ENCODE measurements at regions not wholly inside any gene's neighbourhood (a gene's known extent, or its start where the extent isn't known, plus 50 kb on each side); places are given as distances from the start of the nearest gene placed in this dataset.
A peak's percentile ranks its signal among the peaks of the same experiment; 100 is the strongest.

DNA sequence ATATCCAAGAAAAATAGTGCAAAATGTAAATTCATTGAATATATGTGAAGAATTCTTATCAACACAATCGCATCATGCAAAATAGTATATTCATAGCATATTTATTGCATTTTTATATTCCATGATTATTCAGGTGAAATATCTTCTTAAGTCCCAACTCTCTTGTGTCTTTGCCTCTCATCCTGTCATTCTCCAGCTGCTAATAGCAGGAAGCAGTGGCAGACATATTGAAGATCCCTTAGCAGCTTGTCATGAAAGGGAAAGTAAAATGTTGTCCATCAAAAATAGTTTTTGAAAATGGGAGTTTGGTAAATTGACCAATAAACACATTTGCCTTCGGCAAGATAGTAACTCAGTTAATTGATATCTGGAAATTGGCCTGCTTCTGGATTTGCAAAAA is 265.3 kb upstream of the TGFBR2 start:
- no peak for DNase-seq

DNA sequence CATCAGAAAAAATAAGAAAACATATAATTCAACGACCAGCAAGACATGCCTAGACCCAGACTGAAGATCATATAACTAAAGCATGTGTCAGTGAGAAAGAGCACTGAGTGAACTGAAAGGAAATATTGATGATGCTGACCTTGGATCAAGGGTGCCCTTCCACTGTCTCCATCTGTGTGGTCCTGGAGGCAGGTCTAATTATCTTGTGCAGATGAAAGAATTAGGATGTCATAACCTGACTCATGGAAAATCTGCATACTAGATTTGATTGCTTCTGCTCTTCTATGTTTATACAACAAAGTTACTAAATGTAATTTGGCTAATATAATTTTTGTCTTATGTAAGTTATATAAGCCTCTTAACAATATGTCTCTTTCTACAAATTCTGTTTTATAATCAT is 264.6 kb upstream of the TGFBR2 start:
- DNase-seq: no peak

DNA sequence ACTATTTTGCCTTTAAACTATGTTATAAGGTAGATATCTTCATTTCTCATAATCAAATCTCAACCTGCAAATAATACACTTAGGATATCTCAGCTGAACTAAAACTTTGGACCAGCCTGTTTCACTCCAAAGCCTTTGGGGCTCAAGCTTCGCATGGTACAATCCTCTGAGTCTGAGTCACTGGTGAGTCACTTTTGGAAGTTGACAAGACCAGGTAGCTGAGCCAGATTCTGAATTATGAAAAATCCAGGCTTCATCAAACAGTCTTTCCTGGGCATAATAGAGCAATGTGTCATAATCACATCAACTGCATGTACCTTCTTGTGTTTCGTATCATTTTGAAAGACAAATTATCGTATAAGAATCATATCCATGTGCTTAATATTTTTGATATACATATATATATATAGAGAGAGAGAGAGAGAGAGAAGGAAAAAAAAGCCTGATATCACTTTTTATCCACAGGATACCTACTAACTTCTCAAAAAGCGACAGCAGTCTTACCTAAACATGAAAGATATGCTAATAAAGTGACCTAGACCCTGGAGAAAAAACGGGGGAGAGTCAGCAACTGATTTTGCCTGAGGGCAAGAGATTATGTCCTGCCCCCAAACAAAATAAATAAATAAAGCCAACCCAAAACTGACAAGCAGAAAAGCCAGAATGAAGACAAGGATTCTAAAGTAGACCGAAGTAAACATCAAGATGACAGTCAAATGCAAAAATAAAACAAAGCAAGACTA is 263.9 kb upstream of the TGFBR2 start:
- DNase-seq: no peak

DNA sequence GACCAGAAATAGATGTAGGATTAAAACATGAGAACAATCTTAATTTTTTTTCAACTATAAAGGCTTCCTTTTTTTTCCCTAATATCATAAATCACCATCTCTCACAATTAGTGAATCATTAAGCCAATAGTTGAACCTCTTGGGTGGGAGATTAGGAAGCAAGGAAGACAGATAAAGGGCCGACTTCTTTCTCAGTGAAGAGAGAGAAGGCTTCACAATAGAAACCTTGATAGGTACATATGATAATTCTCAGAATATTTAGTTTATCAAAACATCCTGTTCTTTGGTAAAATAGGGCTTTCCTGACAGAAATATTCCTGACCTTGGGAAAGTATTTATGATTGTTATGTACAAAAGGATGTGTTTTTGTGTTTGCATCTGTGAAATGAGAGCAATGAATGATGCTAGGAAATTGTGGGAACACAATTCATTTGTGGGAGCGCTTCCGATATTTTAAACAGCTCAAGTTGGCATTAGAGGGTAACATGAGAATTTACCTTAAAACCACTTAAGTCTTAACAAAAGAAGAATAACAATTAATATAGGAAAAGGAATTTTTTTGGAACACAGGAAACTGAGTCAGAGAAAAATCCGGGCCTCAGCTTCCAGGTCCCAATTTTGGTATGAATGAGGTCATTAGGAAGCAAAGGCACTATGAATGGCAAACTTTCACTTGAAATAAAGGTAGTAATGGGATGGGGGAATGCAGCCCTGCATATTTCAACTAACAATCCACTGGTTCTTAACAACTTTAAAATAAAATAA is 263.2 kb upstream of the TGFBR2 start:
- no peak for DNase-seq

DNA sequence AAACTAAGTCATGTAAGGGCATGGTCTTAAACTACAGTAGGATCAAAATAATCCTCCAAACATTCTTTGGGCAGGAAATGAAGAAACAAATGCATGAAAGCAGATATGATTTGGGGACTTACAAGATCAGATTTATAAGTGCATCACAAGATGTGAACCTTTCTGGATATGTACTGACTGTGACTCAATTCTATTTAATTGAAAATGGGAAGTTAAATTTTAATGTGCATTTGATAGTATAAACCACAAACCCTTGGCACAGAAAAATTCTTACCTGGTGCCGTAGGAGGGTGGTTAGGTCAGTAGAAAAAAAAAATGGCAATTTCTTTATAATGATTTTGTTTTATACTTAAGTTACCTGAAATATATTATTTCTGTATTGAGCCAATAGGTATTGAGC is 262.5 kb upstream of the TGFBR2 start:
- DNase-seq: no peak

DNA sequence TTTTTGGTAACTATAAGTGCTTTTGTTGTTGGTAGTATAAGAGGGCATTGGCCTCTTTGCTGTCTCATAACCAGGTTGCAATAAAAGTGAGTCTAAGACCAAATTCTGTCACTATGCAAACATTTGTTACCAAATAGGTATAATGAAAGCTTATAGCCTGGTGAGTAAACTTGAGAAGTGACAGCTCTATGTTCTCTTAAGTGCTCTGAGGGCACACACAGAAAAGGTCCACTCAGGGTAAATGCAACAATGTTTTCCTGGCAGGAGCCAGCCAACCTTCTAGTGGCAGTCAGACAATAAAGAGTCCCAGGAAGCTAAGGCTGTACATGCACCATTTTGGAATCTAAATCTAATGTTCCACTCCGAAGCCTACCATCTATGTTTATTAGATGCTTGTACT is 262.1 kb upstream of the TGFBR2 start:
- DNase-seq: no peak

DNA sequence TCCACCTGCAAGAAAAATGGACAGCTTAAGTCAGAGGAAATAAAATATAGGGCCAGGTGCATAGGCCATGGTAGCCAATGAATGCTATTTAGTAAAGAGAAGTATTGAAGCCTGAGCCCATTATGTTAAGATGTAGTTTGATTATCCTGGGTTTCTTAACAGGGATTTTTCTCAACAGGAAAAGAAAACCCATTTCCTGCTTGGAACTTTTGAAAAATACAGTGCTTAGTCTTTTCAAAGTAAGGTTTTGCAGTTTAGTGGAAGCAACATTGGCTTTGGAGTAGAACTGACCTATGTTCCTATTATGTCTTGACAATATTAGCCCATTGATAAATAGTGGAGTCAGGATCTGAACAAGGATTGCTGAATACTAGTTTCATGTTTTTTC is 259.5 kb upstream of the TGFBR2 start:
- no peak for DNase-seq

DNA sequence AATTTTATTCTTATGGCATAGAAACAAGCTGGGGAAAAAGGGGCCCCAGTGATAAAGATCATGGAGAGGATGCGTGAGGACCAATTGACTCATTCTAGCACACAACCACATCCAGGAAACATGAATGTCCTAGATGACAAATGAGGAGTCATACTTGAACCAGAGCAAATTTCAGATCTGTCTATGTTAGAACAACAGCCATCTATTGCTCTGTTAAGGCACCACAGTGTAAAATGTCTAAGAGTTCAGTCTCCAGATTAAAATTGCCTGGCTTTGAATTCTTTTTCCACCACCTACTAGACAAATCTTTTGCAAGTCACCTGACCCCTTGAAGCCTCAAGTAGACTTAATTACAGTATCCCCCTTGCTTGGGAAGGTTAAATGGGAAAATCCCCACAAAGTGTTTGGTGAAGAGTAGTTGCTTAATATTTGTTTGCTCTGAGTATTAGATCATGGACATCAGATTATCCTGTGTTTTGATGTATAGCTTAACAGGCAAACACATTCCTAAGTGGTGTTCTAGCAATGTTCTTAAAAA is 258.7 kb upstream of the TGFBR2 start:
- DNase-seq: no peak

DNA sequence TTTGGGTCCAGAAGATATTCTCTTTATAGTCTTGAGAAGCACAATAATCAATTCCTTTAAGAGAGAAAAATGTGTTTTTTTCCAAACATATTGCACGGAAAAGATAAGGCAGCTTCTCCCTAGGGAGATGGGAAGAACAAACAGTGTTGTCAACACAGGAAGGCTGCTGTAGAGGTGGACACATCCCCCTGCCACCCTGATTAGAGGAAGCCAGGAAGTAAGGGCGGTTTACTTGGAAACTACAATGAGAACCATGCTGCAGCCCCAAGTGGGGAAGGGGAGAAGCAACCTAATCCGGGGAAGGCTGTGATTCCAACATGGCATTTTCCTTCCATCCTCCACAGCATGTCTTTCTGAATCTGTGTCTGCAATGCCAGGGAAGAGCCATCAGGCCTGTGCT is 256.9 kb upstream of the TGFBR2 start:
- no peak for DNase-seq

DNA sequence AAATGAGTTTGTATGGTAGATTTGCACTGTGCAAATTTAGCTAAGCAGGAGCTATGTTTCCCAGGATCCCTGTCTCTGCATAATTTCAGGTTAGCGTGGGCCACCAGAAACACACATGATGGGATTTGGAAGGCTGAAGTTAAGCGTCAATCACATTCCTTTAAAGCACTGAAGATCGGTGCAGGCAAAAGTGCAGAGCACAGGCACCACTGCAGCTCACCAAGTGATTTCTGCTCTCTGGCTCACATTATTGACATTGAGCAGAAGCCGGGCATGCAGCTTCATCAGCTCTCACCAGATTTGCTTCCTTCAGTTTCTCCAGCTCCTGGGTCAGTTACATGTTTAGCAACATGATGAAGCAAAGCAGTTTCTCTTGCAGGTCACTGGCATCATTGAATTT is 256.4 kb upstream of the TGFBR2 start:
- DNase-seq: no peak

DNA sequence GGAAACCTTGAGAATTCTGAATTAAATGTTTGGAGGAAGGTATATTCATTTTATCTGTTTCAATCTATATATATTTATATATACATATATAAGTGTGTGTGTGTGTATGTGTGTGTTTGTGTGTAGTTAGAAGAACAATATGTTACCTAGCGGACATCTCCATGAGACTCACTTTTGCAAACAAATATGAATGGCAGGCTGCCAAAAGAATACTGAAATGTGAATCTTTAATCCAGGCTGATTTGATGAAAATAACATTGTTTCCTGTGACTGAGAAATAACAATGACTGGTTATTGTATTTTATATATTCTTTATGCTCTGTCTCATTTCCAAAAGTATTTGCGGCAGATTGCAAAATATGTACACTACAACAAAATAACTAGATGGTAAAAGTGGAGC is 255.5 kb upstream of the TGFBR2 start:
- no peak for DNase-seq

DNA sequence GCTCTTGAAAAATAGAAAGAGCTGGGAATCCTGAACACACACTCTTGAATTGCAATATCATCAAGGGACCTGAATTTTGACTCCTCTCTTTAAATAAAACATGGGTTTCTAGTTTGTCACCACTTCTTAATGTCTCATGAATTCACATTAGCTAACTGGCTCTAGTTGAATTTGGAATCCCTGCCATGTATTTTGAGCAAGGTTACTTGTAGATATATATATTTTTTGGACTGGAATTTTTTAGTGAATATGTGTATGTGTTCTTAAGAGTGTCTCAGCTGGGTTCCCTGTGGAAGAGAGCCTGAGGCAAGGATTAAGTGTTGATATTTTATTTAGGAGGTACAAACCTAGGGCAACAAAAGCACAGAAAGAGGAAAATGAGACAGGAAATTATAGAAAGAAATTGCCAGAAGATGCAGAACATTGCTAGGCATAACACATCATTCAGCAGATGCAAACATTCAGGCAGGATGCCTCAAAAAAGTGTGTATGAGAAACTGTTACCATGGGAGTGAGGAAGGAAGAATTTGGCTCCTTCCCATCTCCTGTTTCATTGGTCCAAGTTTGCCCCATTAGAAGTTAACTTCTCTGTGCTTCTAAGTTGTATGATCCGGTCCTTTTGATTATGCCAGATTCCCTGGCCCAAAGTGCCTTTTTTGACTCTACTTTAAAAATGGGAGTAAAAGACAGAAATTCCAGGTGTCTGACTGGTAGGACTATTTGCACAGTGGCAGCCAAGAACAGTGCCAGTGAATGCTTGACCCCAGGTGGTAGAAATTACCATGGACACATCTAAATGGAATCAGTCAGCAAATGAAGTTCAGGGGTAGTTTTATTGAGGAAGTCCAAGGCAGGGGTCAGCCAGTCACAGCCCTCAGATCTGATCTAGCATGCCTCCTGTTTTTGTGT is 253.7 kb upstream of the TGFBR2 start:
- DNase-seq: no peak

DNA sequence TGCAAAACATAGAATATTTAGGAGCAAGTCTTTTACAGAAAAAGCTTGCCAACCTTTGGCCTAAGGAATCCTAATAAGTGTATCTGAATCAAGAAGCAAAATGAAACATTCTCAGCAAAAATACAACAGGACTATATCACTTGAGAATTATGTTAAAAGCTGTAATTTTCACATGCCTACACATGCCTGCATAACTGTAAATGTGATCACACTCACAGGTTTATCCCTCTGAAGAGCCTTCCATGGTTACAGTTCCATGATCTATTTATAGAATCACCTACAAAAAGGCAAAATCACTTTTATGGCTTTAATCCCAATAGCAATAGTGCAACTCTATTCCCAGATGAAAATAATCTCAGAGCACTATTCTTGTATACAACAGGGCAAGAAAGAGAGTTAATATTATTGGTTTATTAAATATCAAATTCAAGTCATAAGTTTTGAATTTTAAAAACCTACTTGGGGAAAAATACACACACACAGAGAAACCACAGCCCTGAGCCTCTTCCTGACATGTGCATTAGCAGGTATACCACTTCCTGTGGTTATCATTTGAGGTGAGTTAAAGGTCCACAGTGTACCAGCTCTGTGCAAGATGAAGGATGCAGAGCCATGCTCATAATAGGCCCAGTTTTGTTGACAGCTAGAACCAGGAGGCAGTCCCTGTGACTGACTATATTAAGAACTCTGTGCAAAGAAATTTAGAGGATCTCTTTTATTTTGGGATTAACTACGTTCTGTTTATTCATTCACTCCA is 252.5 kb upstream of the TGFBR2 start:
- DNase-seq: peak; percentile 82

DNA sequence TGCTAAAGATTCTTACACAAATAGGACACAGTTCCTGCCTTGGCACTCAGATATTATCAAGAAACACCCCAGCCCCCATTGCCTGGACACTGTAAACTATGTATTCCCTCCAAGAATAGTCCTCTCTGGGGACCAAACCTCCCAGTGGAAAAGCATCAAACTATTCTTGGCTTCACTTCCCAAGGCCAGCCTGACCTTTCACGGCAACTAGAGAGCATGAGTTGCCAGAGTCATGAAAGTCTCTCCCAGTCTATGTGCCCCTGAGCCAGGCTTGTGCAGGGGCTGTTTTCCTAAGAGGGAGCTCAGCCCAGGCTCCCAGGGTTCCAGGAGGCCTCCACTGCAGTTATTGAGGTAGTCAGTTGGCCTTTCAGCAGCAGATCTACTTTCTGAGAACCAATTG is 251.9 kb upstream of the TGFBR2 start:
- DNase-seq: no peak

DNA sequence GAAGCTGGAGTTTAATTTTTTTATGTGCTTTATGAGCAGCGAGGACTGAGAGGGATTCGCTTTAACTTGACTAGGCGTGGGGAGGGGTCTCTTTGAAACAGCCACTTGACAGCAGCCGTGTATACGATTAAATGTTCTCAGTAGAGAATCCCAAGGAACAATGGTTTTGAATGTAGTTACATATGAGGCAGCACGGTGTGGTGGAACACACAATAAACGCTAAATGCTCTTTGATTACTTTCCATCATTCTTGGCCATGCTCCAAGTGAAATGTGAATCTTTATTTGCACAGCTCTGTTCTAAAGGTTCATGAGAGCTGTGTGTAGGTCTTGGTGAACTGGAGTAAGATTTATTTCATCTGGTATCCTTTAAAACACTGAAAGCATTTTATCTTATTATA is 251.4 kb upstream of the TGFBR2 start:
- no peak for DNase-seq

DNA sequence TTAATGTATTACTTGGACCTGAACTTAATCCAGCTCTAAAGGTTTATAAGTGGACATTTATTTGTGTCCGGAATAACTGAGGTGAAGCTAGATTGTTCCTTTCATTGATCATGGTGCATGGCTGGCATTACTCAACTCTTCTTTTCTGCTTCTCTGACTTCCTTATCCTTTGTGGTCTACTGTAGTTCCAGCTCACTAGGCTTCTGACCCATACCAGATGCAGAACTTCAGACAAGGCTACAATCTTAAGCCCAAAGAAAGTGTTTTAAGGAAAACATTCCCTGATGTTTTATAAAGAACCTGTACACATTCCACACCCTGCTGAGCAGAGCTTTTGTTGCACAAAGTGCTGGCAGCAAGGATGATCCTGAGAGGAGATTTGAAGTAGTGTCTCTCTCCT is 250.8 kb upstream of the TGFBR2 start:
- DNase-seq: no peak

DNA sequence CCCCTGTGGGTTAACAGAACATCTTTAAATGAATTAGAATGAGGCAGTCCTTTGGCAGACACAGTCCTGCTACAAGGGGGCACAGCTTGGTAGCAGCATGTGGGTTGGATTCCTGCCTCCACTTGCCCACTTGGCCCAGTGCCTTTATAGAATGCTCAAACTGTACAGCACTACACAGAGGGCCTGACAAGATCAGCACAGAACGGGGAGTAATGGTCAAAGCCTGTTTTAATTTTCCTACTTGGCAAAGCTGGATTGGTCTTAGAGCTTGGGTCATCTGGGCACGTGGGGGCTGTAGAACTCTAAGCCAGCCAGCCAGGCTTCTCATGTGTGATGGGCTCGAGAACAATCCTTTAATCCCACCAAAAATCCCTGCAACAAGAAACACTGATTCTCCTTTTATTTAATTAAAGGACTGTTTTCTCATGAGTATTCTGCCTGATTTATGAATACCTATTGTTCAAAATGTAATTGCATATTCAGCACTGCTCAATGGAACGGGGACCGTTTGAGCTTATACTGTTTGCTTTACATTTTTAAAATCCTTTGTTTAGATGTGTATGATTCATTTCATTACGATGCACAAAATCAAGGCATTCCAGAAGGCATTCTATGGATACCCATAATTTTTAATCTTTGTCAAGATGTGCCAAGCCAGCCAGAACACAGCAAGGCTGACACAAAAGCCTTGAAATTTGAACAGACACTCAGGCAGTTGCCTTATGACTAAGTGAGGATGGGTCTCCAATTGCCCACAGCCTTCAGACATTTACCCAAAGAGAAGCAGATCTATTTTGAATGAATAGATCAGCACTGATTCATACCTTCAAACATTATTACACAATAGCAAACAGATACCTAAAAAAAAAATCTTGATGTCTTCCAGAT is 249.3 kb upstream of the TGFBR2 start:
- no peak for DNase-seq

DNA sequence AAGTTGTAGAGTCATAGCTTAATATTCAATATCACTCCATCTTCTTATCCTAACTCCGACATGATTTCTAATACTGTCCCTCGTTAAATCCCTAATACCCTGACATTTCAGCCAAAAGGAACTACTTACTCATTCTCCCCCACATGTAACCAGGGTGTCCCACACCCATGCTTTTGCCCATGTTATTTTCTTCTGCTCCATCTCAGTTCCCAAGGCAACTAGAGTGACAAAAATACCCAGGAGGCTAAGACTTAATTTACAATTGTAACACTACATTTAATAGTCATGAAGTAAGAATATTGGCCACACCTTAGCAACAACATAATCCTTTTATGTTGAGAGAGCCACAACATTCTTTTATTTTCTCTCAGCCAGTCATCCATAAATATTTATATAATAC is 248.5 kb upstream of the TGFBR2 start:
- no peak for DNase-seq

DNA sequence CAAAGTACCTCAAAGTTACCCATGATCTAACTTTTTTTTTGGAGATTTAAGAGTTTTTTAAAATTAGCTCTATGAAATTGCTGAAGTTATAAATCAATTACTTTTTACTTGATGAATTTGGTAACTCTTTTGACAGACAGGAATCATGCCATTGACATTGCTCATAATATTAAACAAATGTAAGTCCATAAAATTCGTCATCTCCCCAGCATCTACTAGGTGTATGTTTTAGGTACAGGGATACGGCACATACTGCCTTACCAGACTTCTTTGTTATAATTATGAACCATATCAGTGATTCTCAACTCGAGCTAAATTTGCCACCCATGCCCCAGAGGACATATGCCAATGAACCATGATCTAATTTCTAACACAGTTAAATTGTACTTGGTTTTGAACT is 247.5 kb upstream of the TGFBR2 start:
- DNase-seq: no peak

DNA sequence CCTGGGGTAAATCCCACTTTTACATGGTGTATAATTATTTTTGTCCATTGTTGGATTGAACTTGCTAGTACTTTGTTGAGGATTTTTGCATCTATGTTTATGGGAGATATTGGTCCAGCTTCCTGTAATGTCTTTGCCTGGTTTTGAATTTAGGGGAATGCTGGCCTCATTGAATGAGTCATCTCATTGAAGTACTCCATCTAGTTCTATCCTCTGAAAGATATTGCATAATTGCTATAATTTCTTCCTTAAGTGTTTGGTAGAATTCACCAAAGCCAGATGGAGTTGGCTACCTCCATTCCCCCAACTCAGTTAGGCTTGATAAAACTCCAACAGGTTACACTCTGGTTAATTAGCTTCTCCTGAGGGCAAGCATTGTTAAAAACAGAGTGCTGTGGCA is 237.4 kb upstream of the TGFBR2 start:
- DNase-seq: no peak

DNA sequence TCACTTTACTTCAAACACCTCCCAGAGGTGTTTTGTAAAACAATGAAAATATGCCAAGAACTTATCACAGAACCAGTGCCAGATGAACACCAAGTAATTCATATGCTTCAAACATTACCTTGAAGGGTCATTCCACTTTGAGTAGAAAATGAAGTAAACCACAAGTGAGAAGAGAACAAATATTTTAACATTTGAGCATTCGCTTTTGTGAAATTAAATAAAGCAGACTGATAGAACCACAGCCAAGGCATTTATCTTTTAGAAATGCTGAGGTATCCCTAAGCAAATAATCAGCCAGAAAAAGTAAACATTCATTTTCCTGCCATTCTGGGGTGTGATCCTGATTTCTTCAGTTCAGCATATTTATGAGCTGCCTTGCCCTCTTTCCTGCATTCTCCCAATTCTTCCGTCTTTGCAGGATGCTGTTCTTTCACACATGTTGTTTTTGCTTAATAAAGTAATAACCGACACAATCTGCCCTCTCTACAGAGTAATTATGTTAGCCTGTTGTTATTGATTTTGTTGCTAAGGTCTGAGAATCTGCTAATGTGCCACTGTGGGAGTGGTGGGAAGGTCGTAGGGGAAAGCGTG is 235.6 kb upstream of the TGFBR2 start:
- no peak for DNase-seq

Data from CD4-positive, alpha-beta T cell treated with Interleukin-17A for 1 hour (primary cell).